ENCODE measurements at regions not wholly inside any gene's neighbourhood (a gene's known extent, or its start where the extent isn't known, plus 50 kb on each side); places are given as distances from the start of the nearest gene placed in this dataset.

- no peak for ATAC-seq
Measured at GRCh38 chr4:140277576-140277975, 95.9 kb upstream of the SCOC start.

- ATAC-seq: no peak
Measured at GRCh38 chr4:140271553-140271952, 101.9 kb upstream of the SCOC start.

GRCh38 chr4:140269369-140269768 is 104.1 kb upstream of the SCOC start:
- no peak for ATAC-seq

- ATAC-seq: no peak
Measured at GRCh38 chr4:140268186-140268841, 105.1 kb upstream of the SCOC start.

- ATAC-seq: no peak
Measured at GRCh38 chr4:140267576-140267975, 105.9 kb upstream of the SCOC start.

- no peak for ATAC-seq
Measured at GRCh38 chr4:140266958-140267568, 106.4 kb upstream of the SCOC start.

- ATAC-seq: no peak
Measured at GRCh38 chr4:140260227-140260626, 106.2 kb upstream of the MAML3 start.

GRCh38 chr4:140258476-140258875 is 104.5 kb upstream of the MAML3 start:
- ATAC-seq: no peak

GRCh38 chr4:140257461-140258305 is 103.7 kb upstream of the MAML3 start:
- no peak for ATAC-seq

- ATAC-seq: no peak
Measured at GRCh38 chr4:140256941-140257340, 103.0 kb upstream of the MAML3 start.

- ATAC-seq: peak; percentile 19
Measured at GRCh38 chr4:140256335-140256734, 102.4 kb upstream of the MAML3 start.

- no peak for ATAC-seq
Measured at GRCh38 chr4:140255927-140256326, 101.9 kb upstream of the MAML3 start.

- ATAC-seq: no peak
Measured at GRCh38 chr4:140255467-140255866, 101.5 kb upstream of the MAML3 start.

- ATAC-seq: no peak
Measured at GRCh38 chr4:140254651-140255299, 100.8 kb upstream of the MAML3 start.

- ATAC-seq: no peak
Measured at GRCh38 chr4:140253556-140254027, 99.6 kb upstream of the MAML3 start.

- ATAC-seq: peak; percentile 84
Measured at GRCh38 chr4:140252742-140253555, 99.0 kb upstream of the MAML3 start.

- peak; percentile 22 for ATAC-seq
Measured at GRCh38 chr4:140252141-140252741, 98.3 kb upstream of the MAML3 start.

- ATAC-seq: peak; percentile 42
Measured at GRCh38 chr4:140251571-140251970, 97.6 kb upstream of the MAML3 start.

GRCh38 chr4:140250989-140251552 is 97.1 kb upstream of the MAML3 start:
- peak; percentile 45 for ATAC-seq

GRCh38 chr4:140249351-140249750 is 95.4 kb upstream of the MAML3 start:
- ATAC-seq: no peak

GRCh38 chr4:140247237-140247636 is 93.3 kb upstream of the MAML3 start:
- no peak for ATAC-seq
